ENCODE measurements at regions not wholly inside any gene's neighbourhood (a gene's known extent, or its start where the extent isn't known, plus 50 kb on each side); places are given as distances from the start of the nearest gene placed in this dataset.

DNA sequence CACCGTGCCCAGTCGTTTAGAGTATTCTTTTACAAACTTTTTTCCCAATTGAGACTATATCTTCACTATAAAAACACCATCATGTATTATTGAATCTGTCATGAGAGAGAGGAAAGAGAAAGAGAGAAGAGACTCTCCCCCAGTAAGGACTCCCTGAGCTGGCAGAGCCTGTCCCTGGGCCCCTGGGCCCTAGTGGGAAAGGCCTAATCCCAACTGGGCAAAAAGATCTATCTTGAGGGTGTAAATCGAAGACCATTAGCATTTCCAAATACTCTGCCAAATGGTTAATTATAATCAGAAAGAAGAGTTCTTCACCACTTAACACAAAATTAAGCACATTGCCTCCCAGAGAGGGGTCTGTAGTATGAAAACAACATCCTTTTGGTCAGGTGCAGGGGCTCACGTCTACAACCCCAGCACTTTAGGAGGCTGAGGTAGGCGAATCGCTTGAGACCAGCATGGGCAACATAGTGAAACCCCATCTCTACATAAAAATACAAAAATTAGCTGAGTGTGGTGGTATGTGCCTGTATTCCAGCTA lies 108.2 kb downstream of the SKIDA1 start:
- H3K4me3 ChIP-seq (replicated peaks in 1 of 4; ENCODE audit: control extremely low read depth in 1 of 4, insufficient read depth in 1 of 4, low read depth in 3 of 4, low read length in 4 of 4), result no peak overlapping the region
- no peaks in the 10 kb centered on the region for H3K9me3 ChIP-seq (ENCODE audit: control insufficient read depth, insufficient read depth, low read depth, low read length)
- H3K27me3 ChIP-seq (ENCODE audit: control insufficient read depth, insufficient read depth, low read length), result no peaks in the 10 kb centered on the region
- H3K27ac ChIP-seq (ENCODE audit: insufficient read depth, low read length), result no peak overlapping the region
- no peaks in the 10 kb centered on the region for H4K20me1 ChIP-seq (ENCODE audit: control insufficient read depth, extremely low read depth, insufficient read depth, low read length)
- no peak overlapping the region for H3K4me2 ChIP-seq (ENCODE audit: extremely low read depth, insufficient read depth, low read length)
- H2AFZ ChIP-seq (ENCODE audit: low read length), result no peak overlapping the region
- TF ChIP-seq, protein P1, sequence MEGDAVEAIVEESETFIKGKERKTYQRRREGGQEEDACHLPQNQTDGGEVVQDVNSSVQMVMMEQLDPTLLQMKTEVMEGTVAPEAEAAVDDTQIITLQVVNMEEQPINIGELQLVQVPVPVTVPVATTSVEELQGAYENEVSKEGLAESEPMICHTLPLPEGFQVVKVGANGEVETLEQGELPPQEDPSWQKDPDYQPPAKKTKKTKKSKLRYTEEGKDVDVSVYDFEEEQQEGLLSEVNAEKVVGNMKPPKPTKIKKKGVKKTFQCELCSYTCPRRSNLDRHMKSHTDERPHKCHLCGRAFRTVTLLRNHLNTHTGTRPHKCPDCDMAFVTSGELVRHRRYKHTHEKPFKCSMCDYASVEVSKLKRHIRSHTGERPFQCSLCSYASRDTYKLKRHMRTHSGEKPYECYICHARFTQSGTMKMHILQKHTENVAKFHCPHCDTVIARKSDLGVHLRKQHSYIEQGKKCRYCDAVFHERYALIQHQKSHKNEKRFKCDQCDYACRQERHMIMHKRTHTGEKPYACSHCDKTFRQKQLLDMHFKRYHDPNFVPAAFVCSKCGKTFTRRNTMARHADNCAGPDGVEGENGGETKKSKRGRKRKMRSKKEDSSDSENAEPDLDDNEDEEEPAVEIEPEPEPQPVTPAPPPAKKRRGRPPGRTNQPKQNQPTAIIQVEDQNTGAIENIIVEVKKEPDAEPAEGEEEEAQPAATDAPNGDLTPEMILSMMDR (conservative IDR thresholded peaks at IDR 0.05 in 1 of 2, IDR thresholded peaks at IDR 0.05 in 1 of 2; ENCODE audit: low read depth in 1 of 2, low read length in 2 of 2), result no peak
- no peak for TF ChIP-seq EZH2 (IDR thresholded peaks at IDR 0.05; ENCODE audit: low read length, missing control alignments)
- H3K9ac ChIP-seq (ENCODE audit: insufficient read depth, low read length), result no peak overlapping the region
- H3K79me2 ChIP-seq (ENCODE audit: control insufficient read depth, insufficient read depth, low read length), result no peaks in the 10 kb centered on the region
- DNase-seq (ENCODE audit: low read depth in 2 of 2), result no peak
- H3K36me3 ChIP-seq (ENCODE audit: control insufficient read depth, insufficient read depth, low read length), result no peaks in the 10 kb centered on the region
- H3K4me1 ChIP-seq (ENCODE audit: control insufficient read depth, extremely low read depth, insufficient read depth, low read length), result no peaks in the 10 kb centered on the region

DNA sequence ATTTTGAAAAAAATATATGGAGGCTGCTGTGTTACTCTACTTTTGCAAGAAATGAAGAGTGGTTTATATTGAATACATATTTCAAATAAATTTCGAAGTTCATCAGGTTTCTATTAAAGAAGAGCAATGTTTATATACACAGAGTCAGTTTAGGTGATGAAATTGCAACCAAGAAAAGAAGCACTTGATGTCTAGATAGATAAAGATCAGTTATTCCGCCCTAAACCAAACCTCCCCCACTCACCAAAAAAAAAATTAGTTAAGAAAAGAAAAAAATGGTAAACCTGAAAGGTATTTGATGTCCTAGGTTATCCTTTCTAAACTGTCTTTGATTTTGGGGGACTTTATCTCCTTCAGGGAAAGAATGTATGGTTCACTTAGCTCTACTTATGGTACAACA lies 111.8 kb downstream of the SKIDA1 start:
- H3K4me1 ChIP-seq (ENCODE audit: control insufficient read depth, extremely low read depth, insufficient read depth, low read length), result no peaks in the 10 kb centered on the region
- H3K4me2 ChIP-seq (ENCODE audit: extremely low read depth, insufficient read depth, low read length), result no peak overlapping the region
- no peaks in the 10 kb centered on the region for H4K20me1 ChIP-seq (ENCODE audit: control insufficient read depth, extremely low read depth, insufficient read depth, low read length)
- H3K9me3 ChIP-seq (ENCODE audit: control insufficient read depth, insufficient read depth, low read depth, low read length), result no peaks in the 10 kb centered on the region
- H2AFZ ChIP-seq (ENCODE audit: low read length), result no peak overlapping the region
- TF ChIP-seq, protein P1 (conservative IDR thresholded peaks at IDR 0.05 in 1 of 2, IDR thresholded peaks at IDR 0.05 in 1 of 2; ENCODE audit: low read depth in 1 of 2, low read length in 2 of 2), result no peak
- TF ChIP-seq EZH2 (IDR thresholded peaks at IDR 0.05; ENCODE audit: low read length, missing control alignments), result no peak
- no peak overlapping the region for H3K4me3 ChIP-seq (replicated peaks in 1 of 4; ENCODE audit: control extremely low read depth in 1 of 4, insufficient read depth in 1 of 4, low read depth in 3 of 4, low read length in 4 of 4)
- H3K36me3 ChIP-seq (ENCODE audit: control insufficient read depth, insufficient read depth, low read length), result no peaks in the 10 kb centered on the region
- H3K9ac ChIP-seq (ENCODE audit: insufficient read depth, low read length), result no peak overlapping the region
- no peaks in the 10 kb centered on the region for H3K79me2 ChIP-seq (ENCODE audit: control insufficient read depth, insufficient read depth, low read length)
- H3K27me3 ChIP-seq (ENCODE audit: control insufficient read depth, insufficient read depth, low read length), result no peaks in the 10 kb centered on the region
- H3K27ac ChIP-seq (ENCODE audit: insufficient read depth, low read length), result no peak overlapping the region
- no peak for DNase-seq (ENCODE audit: low read depth in 2 of 2)

DNA sequence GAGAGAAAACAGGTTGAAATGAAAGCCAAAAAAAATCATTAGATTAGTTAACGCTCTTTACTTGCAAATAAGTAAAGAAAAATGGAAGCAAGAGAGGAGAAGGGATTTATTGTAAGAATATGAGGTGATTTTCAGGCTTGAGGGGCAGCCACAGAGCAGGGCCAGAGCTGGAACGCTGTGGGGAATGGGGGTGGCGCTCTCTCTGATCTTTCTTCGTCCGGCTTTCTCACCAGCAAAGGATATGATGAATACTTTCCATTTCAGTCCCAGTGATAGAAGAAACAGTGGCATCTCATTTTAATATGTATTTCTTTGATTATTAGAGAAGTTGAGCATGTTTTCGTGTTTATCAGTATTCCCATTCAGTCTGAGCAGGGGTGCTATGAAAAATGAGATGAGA lies 112.2 kb downstream of the SKIDA1 start:
- Histone ChIP-seq H3K4me3 (replicated peaks in 1 of 4; ENCODE audit: control extremely low read depth in 1 of 4, insufficient read depth in 1 of 4, low read depth in 3 of 4, low read length in 4 of 4) (no peak overlapping the region), H3K27me3 (ENCODE audit: control insufficient read depth, insufficient read depth, low read length) (no peaks in the 10 kb centered on the region), H3K9me3 (ENCODE audit: control insufficient read depth, insufficient read depth, low read depth, low read length) (no peaks in the 10 kb centered on the region), H3K9ac (ENCODE audit: insufficient read depth, low read length) (no peak overlapping the region), H3K79me2 (ENCODE audit: control insufficient read depth, insufficient read depth, low read length) (no peaks in the 10 kb centered on the region), H3K4me1 (ENCODE audit: control insufficient read depth, extremely low read depth, insufficient read depth, low read length) (no peaks in the 10 kb centered on the region), H3K27ac (ENCODE audit: insufficient read depth, low read length) (no peak overlapping the region), H3K36me3 (ENCODE audit: control insufficient read depth, insufficient read depth, low read length) (no peaks in the 10 kb centered on the region), H3K4me2 (ENCODE audit: extremely low read depth, insufficient read depth, low read length) (no peak overlapping the region), H2AFZ (ENCODE audit: low read length) (no peak overlapping the region), H4K20me1 (ENCODE audit: control insufficient read depth, extremely low read depth, insufficient read depth, low read length) (no peaks in the 10 kb centered on the region)
- no peak for TF ChIP-seq EZH2 (IDR thresholded peaks at IDR 0.05; ENCODE audit: low read length, missing control alignments)
- TF ChIP-seq, protein P1 (conservative IDR thresholded peaks at IDR 0.05 in 1 of 2, IDR thresholded peaks at IDR 0.05 in 1 of 2; ENCODE audit: low read depth in 1 of 2, low read length in 2 of 2), result no peak
- no peak for DNase-seq (ENCODE audit: low read depth in 2 of 2)
